ENCODE measurements at regions not wholly inside any gene's neighbourhood (a gene's known extent, or its start where the extent isn't known, plus 50 kb on each side); places are given as distances from the start of the nearest gene placed in this dataset.

GRCh38 chr2:146623771-146624170 is 1221.1 kb upstream of the ACVR2A start:
- H3K9ac ChIP-seq (ENCODE audit: low read length) = no peak overlapping the region
- no peak overlapping the region for H3K27ac ChIP-seq (ENCODE audit: low read depth, low read length)
- ChIA-PET POLR2A (no interaction called here), CTCF (no interaction called here), RAD21 (ENCODE audit: low non-redundant PET in 1 of 2, low total read pairs in 2 of 2, uncharacterized antibody in 2 of 2, unreplicated experiment in 2 of 2) (no interaction called here)
- no peaks in the 10 kb centered on the region for H3K27me3 ChIP-seq (ENCODE audit: insufficient read depth, low read length)
- no TSS peak for BruUV-seq (replicated peaks)
- H3K36me3 ChIP-seq (ENCODE audit: control insufficient read depth in 1 of 2, insufficient read depth in 2 of 2, low read length in 2 of 2) = no peaks in the 10 kb centered on the region
- H3K4me1 ChIP-seq (ENCODE audit: control insufficient read depth in 1 of 2, insufficient read depth in 2 of 2, low read length in 2 of 2) = no peaks in the 10 kb centered on the region
- no peak for TF ChIP-seq SIN3A (IDR thresholded peaks at IDR 0.05; ENCODE audit: low read depth)
- no peak for TF ChIP-seq EGR1 (IDR thresholded peaks at IDR 0.05; ENCODE audit: low read depth)
- no peak for TF ChIP-seq CBX3 (IDR thresholded peaks at IDR 0.05; ENCODE audit: low read depth)
- no peak for TF ChIP-seq JUND (IDR thresholded peaks at IDR 0.05)
- no peak for TF ChIP-seq CTCF (IDR thresholded peaks at IDR 0.05 in 2 of 3, conservative IDR thresholded peaks at IDR 0.05 in 1 of 3; ENCODE audit: borderline replicate concordance in 1 of 3, insufficient read depth in 1 of 3, low read depth in 2 of 3, low read length in 2 of 3)
- no peak for TF ChIP-seq FOSL1 (IDR thresholded peaks at IDR 0.05; ENCODE audit: low read depth)
- no peak for TF ChIP-seq YY1 (IDR thresholded peaks at IDR 0.05; ENCODE audit: extremely low read depth, insufficient replicate concordance, low read depth, low read length)
- no peak for TF ChIP-seq ELF1 (IDR thresholded peaks at IDR 0.05; ENCODE audit: borderline replicate concordance, low read depth)
- no peak for TF ChIP-seq SP1 (IDR thresholded peaks at IDR 0.05; ENCODE audit: low read depth)
- no peak for TF ChIP-seq SRF (IDR thresholded peaks at IDR 0.05; ENCODE audit: low read depth)
- TF ChIP-seq RAD21 (IDR thresholded peaks at IDR 0.05; ENCODE audit: low read depth) = no peak
- TF ChIP-seq EZH2phosphoT487 (IDR thresholded peaks at IDR 0.05; ENCODE audit: borderline replicate concordance) = no peak
- no peak for TF ChIP-seq CEBPB (IDR thresholded peaks at IDR 0.05; ENCODE audit: low read depth)
- no peak for TF ChIP-seq MAX (IDR thresholded peaks at IDR 0.05)
- TF ChIP-seq REST (IDR thresholded peaks at IDR 0.05; ENCODE audit: low read depth) = no peak
- no peak for TF ChIP-seq ZNF274 (IDR thresholded peaks at IDR 0.05; ENCODE audit: low read depth, low read length)
- no peak for TF ChIP-seq POLR2AphosphoS5 (IDR thresholded peaks at IDR 0.05; ENCODE audit: low read depth, low read length)
- TF ChIP-seq POLR2A (IDR thresholded peaks at IDR 0.05; ENCODE audit: borderline replicate concordance, extremely low read depth, insufficient read depth, insufficient read length) = no peak
- no peak for TF ChIP-seq ATF3 (IDR thresholded peaks at IDR 0.05)
- no peak for TF ChIP-seq TCF7L2 (IDR thresholded peaks at IDR 0.05; ENCODE audit: borderline replicate concordance, extremely low read depth, insufficient read depth, insufficient read length)
- H3K9me3 ChIP-seq (ENCODE audit: control insufficient read depth in 1 of 2, insufficient read depth in 1 of 2, low read depth in 1 of 2, low read length in 2 of 2) = no peaks in the 10 kb centered on the region
- no peaks in the 10 kb centered on the region for H4K20me1 ChIP-seq (ENCODE audit: insufficient read depth)
- intact Hi-C loops (cut with micrococcal nuclease) = no loop called here
- no peak for DNase-seq (ENCODE audit: low read depth, low spot score)
- H3K4me2 ChIP-seq (ENCODE audit: low read length) = no peak overlapping the region
- ATAC-seq = no peak
- no peak overlapping the region for H2AFZ ChIP-seq (ENCODE audit: low read depth, low read length, poor library complexity, severe bottlenecking)
- H3K4me3 ChIP-seq (replicated peaks in 1 of 2; ENCODE audit: low read depth in 1 of 2, low read length in 2 of 2) = no peak overlapping the region
- H3K79me2 ChIP-seq (ENCODE audit: insufficient read depth, low read length) = no peaks in the 10 kb centered on the region
- no peaks in the 10 kb centered on the region for H3K9me2 ChIP-seq (ENCODE audit: insufficient read depth)
